Natural killer cell (primary cell): ENCODE measurements at regions not wholly inside any gene's neighbourhood (a gene's known extent, or its start where the extent isn't known, plus 50 kb on each side); places are given as distances from the start of the nearest gene placed in this dataset.

ENCODE experiments used
- ATAC-seq, 3 donors: fragments of 150-1000 bp in 2 of 3; fragments of 200-7000 bp in 1 of 3; cut with Tn5 transposase; 1 replicate in 1 of 3; 2 replicates in 2 of 3; pipeline ENCODE4 v1.10.0; 2021; ENCODE audit warnings: mild to moderate bottlenecking in 2 of 3, moderate library complexity in 2 of 3
- DNase-seq, 2 donors: peaks; one replicate each; pipeline versions ENCODE4 v3.0.0 to v3.0.0-alpha.2; 2013 to 2021; ENCODE audit warnings: mixed read lengths in 1 of 2
- H3K27ac ChIP-seq: one replicate; pipeline ENCODE4 v1.5.1; 2013; ENCODE audit warnings: mild to moderate bottlenecking, low read length
- H3K27me3 ChIP-seq: one replicate; pipeline ENCODE4 v1.6.1; 2013; ENCODE audit warnings: low read length; ENCODE audit not compliant: control insufficient read depth, insufficient read depth
- H3K36me3 ChIP-seq: one replicate; pipeline ENCODE4 v1.6.1; 2013; ENCODE audit warnings: low read length; ENCODE audit not compliant: control insufficient read depth, insufficient read depth
- H3K4me1 ChIP-seq: one replicate; pipeline ENCODE4 v1.6.1; 2013; ENCODE audit warnings: low read length; ENCODE audit not compliant: control insufficient read depth, insufficient read depth
- H3K4me3 ChIP-seq: one replicate; pipeline ENCODE4 v1.5.1; 2013; ENCODE audit warnings: low read length
- H3K9me3 ChIP-seq: one replicate; pipeline ENCODE4 v1.6.1; 2013; ENCODE audit warnings: low read length; ENCODE audit not compliant: control insufficient read depth, insufficient read depth
- H3K27ac Mint-ChIP-seq, 2 donors: one replicate each; pipeline ENCODE4 v1.8.0; 2022; ENCODE audit warnings: mild to moderate bottlenecking in 2 of 2, mixed read lengths in 2 of 2, moderate library complexity in 1 of 2
- H3K27me3 Mint-ChIP-seq, 2 donors: one replicate each; pipeline ENCODE4 v1.8.0; 2022; ENCODE audit warnings: low read depth in 2 of 2, mixed read lengths in 2 of 2
- H3K36me3 Mint-ChIP-seq: one replicate; pipeline ENCODE4 v1.8.0; 2022; ENCODE audit warnings: mixed read lengths
- H3K4me1 Mint-ChIP-seq, 2 donors: one replicate each; pipeline ENCODE4 v1.8.0; 2022; ENCODE audit warnings: mixed read lengths in 2 of 2
- H3K4me3 Mint-ChIP-seq: one replicate; pipeline ENCODE4 v1.8.0; 2022; ENCODE audit warnings: mild to moderate bottlenecking, moderate library complexity, mixed read lengths
- H3K9me3 Mint-ChIP-seq, 2 donors: one replicate each; pipeline ENCODE4 v1.8.0; 2022; ENCODE audit warnings: mixed read lengths in 2 of 2
- WGBS: methylation state at CpG from one replicate; pipeline ENCODE4 v1.1.7; 2013; ENCODE audit warnings: missing lambda C conversion rate; ENCODE audit not compliant: insufficient coverage; 5-methylcytosine and 5-hydroxymethylcytosine counted together
- intact Hi-C: fragments of 100-400 bp; cut with micrococcal nuclease; formaldehyde crosslinking; loops from one replicate; pipeline ENCODE4 v1.14.2; 2022
- TF ChIP-seq, protein P1 (sequence below): fragments of 200-600 bp; IDR thresholded peaks from one replicate; pipeline ENCODE4 v1.8.0; 2022; ENCODE audit warnings: antibody characterized with exemption

DNA sequence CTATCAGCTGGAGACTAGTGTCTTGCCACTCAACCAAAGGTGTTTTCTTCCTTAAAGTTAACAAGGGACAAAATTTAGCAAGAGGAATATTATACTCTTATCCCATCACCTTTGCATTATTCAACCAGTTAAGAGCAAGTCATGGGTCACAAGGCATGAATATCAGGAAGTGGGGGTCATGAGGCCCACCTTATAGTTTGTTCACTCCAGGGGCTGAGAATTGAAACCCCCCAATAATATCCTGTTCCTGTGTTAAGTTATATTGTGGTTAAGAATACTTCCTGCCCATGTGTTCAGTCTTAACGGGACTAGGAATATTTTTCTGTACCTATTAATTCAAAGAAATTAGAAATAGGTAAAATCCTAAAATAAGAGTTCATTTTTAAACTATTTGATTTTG lies 239.7 kb downstream of the S1PR1 start:
- Mint-ChIP-seq H3K36me3 (no peaks in the 10 kb centered on the region), H3K4me3 (no peak overlapping the region), H3K9me3 (peaks cover 1% of the 10 kb centered on the region in 2 donors), H3K27me3 (peaks cover 0 to 4% of the 10 kb centered on the region in 2 donors), H3K4me1 (no peaks in the 10 kb centered on the region), H3K27ac (no peak overlapping the region)
- H3K27me3 ChIP-seq = no peaks in the 10 kb centered on the region
- H3K36me3 ChIP-seq = no peaks in the 10 kb centered on the region
- intact Hi-C loops = no loop called here
- ATAC-seq = no peak
- no peak overlapping the region for H3K4me3 ChIP-seq
- peaks cover 6% of the 10 kb centered on the region for H3K9me3 ChIP-seq
- no peak overlapping the region for H3K27ac ChIP-seq
- no peak for DNase-seq
- no peaks in the 10 kb centered on the region for H3K4me1 ChIP-seq
- TF ChIP-seq, protein P1, sequence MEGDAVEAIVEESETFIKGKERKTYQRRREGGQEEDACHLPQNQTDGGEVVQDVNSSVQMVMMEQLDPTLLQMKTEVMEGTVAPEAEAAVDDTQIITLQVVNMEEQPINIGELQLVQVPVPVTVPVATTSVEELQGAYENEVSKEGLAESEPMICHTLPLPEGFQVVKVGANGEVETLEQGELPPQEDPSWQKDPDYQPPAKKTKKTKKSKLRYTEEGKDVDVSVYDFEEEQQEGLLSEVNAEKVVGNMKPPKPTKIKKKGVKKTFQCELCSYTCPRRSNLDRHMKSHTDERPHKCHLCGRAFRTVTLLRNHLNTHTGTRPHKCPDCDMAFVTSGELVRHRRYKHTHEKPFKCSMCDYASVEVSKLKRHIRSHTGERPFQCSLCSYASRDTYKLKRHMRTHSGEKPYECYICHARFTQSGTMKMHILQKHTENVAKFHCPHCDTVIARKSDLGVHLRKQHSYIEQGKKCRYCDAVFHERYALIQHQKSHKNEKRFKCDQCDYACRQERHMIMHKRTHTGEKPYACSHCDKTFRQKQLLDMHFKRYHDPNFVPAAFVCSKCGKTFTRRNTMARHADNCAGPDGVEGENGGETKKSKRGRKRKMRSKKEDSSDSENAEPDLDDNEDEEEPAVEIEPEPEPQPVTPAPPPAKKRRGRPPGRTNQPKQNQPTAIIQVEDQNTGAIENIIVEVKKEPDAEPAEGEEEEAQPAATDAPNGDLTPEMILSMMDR = no peak
- WGBS = no CpG with 5 or more reads among the region's 1 CpG

DNA sequence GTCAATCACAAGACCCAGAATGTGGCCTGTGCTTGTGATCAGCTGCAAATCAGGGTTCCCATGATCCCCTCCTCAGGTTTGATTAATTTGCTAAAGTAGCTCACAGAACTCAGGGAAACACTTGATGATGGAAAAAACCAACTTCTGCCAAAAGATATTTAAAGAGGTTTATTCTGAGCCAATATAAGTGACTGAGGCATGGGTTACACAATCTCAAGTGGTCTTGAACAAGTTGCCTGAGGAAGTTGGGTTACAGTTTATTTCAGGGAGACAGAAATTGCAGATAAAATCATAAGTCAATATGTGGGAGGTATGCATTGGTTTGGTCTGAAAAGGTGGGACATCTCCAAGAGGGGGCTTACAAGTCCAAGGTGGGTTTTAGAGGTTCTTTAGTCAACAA lies 243.1 kb downstream of the S1PR1 start:
- Mint-ChIP-seq H3K36me3 (no peaks in the 10 kb centered on the region), H3K4me3 (no peak overlapping the region), H3K4me1 (no peaks in the 10 kb centered on the region), H3K27me3 (peaks cover 3 to 6% of the 10 kb centered on the region in 2 donors), H3K9me3 (no peaks in the 10 kb centered on the region), H3K27ac (no peak overlapping the region)
- Histone ChIP-seq H3K9me3 (no peaks in the 10 kb centered on the region), H3K27ac (no peak overlapping the region), H3K27me3 (no peaks in the 10 kb centered on the region), H3K4me3 (no peak overlapping the region), H3K36me3 (no peaks in the 10 kb centered on the region), H3K4me1 (no peaks in the 10 kb centered on the region)
- ATAC-seq (no peak), DNase-seq (no peak)
- TF ChIP-seq, protein P1 = no peak
- intact Hi-C loops = no loop called here

DNA sequence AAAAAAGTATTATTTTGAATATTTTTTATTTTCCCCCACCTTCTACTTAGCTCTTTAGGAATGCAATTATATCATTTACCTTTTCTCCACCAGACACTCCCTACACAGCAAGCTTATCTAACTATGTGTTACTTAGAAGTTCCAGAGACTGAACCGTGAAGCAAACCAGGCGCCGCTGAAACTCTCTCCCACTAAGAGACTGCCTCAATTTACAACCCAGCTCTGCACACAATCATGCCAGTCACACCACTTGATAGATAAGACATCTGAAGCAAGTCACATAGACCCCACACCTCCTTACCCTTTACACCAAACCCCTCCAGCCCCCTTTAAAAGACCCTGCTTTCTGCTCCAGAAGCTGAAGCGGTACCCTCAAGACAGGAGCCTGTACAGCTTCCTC lies 245.5 kb downstream of the S1PR1 start:
- H3K9me3 ChIP-seq = no peaks in the 10 kb centered on the region
- no peaks in the 10 kb centered on the region for H3K36me3 ChIP-seq
- H3K36me3 Mint-ChIP-seq = no peaks in the 10 kb centered on the region
- H3K4me3 ChIP-seq = no peak overlapping the region
- TF ChIP-seq, protein P1 = no peak
- ATAC-seq (no peak), DNase-seq (no peak)
- intact Hi-C loops = no loop called here
- H3K4me1 Mint-ChIP-seq = no peaks in the 10 kb centered on the region
- no peaks in the 10 kb centered on the region for H3K4me1 ChIP-seq
- H3K27me3 Mint-ChIP-seq = peaks cover 6 to 9% of the 10 kb centered on the region in 2 donors
- no peak overlapping the region for H3K4me3 Mint-ChIP-seq
- no peak overlapping the region for H3K27ac ChIP-seq
- H3K9me3 Mint-ChIP-seq = no peaks in the 10 kb centered on the region
- WGBS = 67% methylated on average over 4 of the region's 4 CpGs
- no peaks in the 10 kb centered on the region for H3K27me3 ChIP-seq
- H3K27ac Mint-ChIP-seq = no peak overlapping the region

DNA sequence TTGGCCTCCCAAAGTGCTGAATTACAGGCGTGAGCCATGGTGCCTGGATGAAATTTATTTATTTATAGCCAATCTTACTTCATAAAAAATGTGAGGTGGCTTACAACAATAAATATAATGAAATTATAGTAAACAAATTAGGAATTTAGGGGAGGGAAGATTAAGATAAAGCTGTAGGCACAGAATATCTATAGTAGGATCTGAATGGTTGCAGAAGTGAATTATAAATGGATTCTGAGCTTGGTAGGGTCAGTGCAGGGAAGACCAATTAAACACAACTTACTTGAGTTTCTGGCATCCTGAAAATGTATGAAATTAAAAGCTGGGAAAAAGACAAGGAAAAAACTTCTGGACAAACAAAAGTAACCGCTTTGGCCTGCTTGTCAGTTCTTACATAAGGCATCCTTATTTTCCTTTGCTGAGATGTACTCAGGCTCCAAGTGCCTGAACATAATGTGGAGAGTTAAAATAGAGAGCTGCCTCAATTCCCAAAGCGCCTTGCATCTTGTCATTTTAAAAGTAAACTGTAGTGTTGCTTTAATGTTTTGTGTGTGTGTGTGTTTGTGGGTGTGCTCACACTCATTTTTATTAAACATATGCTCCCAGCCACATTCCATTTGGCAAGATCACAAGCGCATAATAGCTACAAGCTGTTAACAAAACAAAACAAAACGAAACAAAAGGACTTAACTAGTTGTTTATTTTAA lies 247.3 kb downstream of the S1PR1 start:
- 86% methylated on average over 2 of the region's 5 CpGs for WGBS
- TF ChIP-seq, protein P1 = no peak
- Mint-ChIP-seq H3K27ac (no peak overlapping the region), H3K4me3 (no peak overlapping the region), H3K4me1 (no peaks in the 10 kb centered on the region), H3K36me3 (no peaks in the 10 kb centered on the region), H3K27me3 (peaks cover 6 to 13% of the 10 kb centered on the region in 2 donors), H3K9me3 (no peaks in the 10 kb centered on the region)
- Histone ChIP-seq H3K4me1 (no peaks in the 10 kb centered on the region), H3K36me3 (no peaks in the 10 kb centered on the region), H3K27me3 (no peaks in the 10 kb centered on the region), H3K9me3 (no peaks in the 10 kb centered on the region), H3K4me3 (no peak overlapping the region), H3K27ac (no peak overlapping the region)
- intact Hi-C loops = no loop called here
- ATAC-seq (no peak), DNase-seq (no peak)
